ENCODE measurements at regions not wholly inside any gene's neighbourhood (a gene's known extent, or its start where the extent isn't known, plus 50 kb on each side); places are given as distances from the start of the nearest gene placed in this dataset.
"Not testable (repeated sequence)": the region's sequence is repeated elsewhere in the genome, so short reads cannot be mapped to it uniquely, and the experiment has no call there.

DNA sequence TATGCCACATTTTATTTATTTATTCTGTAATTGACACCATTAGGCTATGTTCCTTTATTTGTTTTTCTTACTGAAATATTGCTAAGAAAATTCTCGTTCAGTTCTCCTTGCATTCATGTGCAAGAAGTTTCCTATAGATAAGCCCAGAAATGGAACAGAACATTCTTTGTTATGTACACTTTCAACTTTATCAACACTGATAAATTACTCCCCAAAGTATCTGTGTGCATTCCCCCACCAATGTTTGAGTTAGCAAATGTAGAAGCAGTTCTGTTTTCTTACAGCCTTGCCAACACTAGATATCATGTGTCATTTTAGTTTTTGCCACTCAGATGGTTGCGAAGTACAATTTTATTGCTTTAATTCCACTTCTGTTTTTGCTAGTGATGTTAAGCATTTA is 166.4 kb upstream of the NPY2R start:
- no peak for DNase-seq (ENCODE audit: low read depth in 1 of 2, low spot score in 1 of 2)
- H3K27ac ChIP-seq (replicated peaks): no peak overlapping the region
- no peak for TF ChIP-seq REST (IDR thresholded peaks at IDR 0.05; ENCODE audit: insufficient replicate concordance, low read depth)
- no peak for TF ChIP-seq GABPA (IDR thresholded peaks at IDR 0.05; ENCODE audit: low read depth)
- TF ChIP-seq POLR2AphosphoS5 (IDR thresholded peaks at IDR 0.05; ENCODE audit: low read depth): no peak
- no peak for TF ChIP-seq SPI1 (IDR thresholded peaks at IDR 0.05; ENCODE audit: borderline replicate concordance, low read depth)
- no peak for TF ChIP-seq CTCF (IDR thresholded peaks at IDR 0.05; ENCODE audit: insufficient read depth, low read length)

GRCh38 chr4:155044251-155044650 is 164.2 kb upstream of the NPY2R start:
- DNase-seq (ENCODE audit: low read depth in 1 of 2, low spot score in 1 of 2); H3K27me3 ChIP-seq (ENCODE audit: insufficient read depth, poor library complexity, severe bottlenecking); H3K27ac ChIP-seq (replicated peaks); H3K4me3 ChIP-seq (replicated peaks; ENCODE audit: insufficient read depth, low read length): not testable (repeated sequence)

More for the DNA sequence above, 166.4 kb upstream of the NPY2R start:
- Histone ChIP-seq H3K4me3 (replicated peaks; ENCODE audit: insufficient read depth, low read length) (no peak overlapping the region), H3K27me3 (ENCODE audit: insufficient read depth, poor library complexity, severe bottlenecking) (no peaks in the 10 kb centered on the region)

GRCh38 chr4:155047755-155048154 is 160.7 kb upstream of the NPY2R start:
- no peak for DNase-seq (ENCODE audit: low read depth in 1 of 2, low spot score in 1 of 2)
- H3K27me3 ChIP-seq (ENCODE audit: insufficient read depth, poor library complexity, severe bottlenecking): no peaks in the 10 kb centered on the region
- no peak overlapping the region for H3K4me3 ChIP-seq (replicated peaks; ENCODE audit: insufficient read depth, low read length)
- H3K27ac ChIP-seq (replicated peaks): no peak overlapping the region
- no peak for TF ChIP-seq POLR2AphosphoS5 (IDR thresholded peaks at IDR 0.05; ENCODE audit: low read depth)
- no peak for TF ChIP-seq CTCF (IDR thresholded peaks at IDR 0.05; ENCODE audit: insufficient read depth, low read length)
- no peak for TF ChIP-seq REST (IDR thresholded peaks at IDR 0.05; ENCODE audit: insufficient replicate concordance, low read depth)
- no peak for TF ChIP-seq SPI1 (IDR thresholded peaks at IDR 0.05; ENCODE audit: borderline replicate concordance, low read depth)
- TF ChIP-seq GABPA (IDR thresholded peaks at IDR 0.05; ENCODE audit: low read depth): no peak

DNA sequence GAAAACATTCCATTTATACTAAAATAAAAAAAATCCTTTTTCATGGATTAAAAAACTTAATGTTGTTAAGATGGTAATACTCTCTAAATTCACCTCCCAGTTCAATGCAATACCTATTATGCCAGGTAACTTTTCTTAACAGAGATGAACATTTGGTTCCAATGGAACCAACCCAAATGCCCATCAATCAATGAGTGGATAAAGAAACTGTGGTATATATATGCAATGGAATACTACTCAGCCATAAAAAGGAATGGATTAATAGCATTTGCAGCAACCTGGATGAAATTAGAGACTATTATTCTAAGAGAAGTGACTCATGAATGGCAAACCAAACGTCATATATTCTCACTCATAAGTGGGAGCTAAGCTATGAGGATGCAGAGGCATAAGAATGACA is 154.4 kb upstream of the NPY2R start:
- not testable (repeated sequence) for H3K4me3 ChIP-seq (replicated peaks; ENCODE audit: insufficient read depth, low read length); H3K27me3 ChIP-seq (ENCODE audit: insufficient read depth, poor library complexity, severe bottlenecking); DNase-seq (ENCODE audit: low read depth in 1 of 2, low spot score in 1 of 2); H3K27ac ChIP-seq (replicated peaks)

GRCh38 chr4:155060419-155060818 is 148.0 kb upstream of the NPY2R start:
- TF ChIP-seq POLR2AphosphoS5 (IDR thresholded peaks at IDR 0.05; ENCODE audit: low read depth) (no peak), SPI1 (IDR thresholded peaks at IDR 0.05; ENCODE audit: borderline replicate concordance, low read depth) (no peak), CTCF (IDR thresholded peaks at IDR 0.05; ENCODE audit: insufficient read depth, low read length) (no peak), GABPA (IDR thresholded peaks at IDR 0.05; ENCODE audit: low read depth) (no peak), REST (IDR thresholded peaks at IDR 0.05; ENCODE audit: insufficient replicate concordance, low read depth) (no peak)
- no peaks in the 10 kb centered on the region for H3K27me3 ChIP-seq (ENCODE audit: insufficient read depth, poor library complexity, severe bottlenecking)
- H3K27ac ChIP-seq (replicated peaks): no peak overlapping the region
- H3K4me3 ChIP-seq (replicated peaks; ENCODE audit: insufficient read depth, low read length): no peak overlapping the region
- DNase-seq (ENCODE audit: low read depth in 1 of 2, low spot score in 1 of 2): no peak
